ENCODE measurements at regions not wholly inside any gene's neighbourhood (a gene's known extent, or its start where the extent isn't known, plus 50 kb on each side); places are given as distances from the start of the nearest gene placed in this dataset.
"Not testable (repeated sequence)": the region's sequence is repeated elsewhere in the genome, so short reads cannot be mapped to it uniquely, and the experiment has no call there.

DNA sequence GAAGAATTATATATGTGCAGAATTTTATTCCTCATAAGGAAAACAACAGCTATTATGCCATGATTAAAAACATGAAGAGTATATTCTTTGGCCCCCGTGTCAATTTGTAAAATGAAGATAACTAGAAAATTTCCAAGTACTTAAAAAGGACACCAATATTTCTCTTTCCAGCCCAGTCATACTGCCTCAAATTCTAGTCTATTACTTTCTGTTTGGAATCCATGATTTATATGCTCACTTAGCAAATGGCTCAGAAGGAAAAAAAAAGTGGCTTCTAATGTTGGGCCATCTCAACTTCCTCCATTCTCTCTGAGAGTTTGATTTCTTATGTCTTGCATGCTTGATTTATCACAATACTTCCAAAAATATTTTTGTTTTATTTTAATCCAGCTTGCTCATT, 1431.1 kb downstream of the AMY1C start:
- intact Hi-C loops (cut with DNase I), result no loop called here
- no peak for DNase-seq (ENCODE audit: low spot score)

DNA sequence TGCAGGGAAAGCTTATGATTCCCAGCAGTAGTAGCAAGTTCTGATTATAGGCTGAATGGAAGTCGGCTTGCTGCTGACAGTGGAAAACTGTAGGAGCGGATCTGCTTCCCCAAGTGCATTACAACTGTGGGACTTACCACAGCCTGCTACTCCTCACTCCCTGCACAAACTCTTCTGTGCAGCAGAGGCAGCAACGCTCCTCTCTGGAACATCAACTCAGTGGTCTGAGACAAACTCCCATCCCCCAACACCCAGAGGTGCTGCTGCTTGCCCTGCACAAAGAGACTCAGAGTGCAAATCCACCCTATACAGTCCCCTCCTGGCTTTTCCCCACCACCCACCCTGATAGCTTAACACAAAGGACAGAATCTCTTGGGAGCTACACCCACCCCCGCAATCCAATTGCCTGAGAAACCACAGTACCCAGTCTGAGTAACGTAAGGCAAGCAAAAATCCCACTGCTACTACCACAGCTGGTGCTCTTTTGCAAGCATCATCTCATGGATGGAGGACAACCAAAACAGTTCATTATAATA, 1455.2 kb downstream of the AMY1C start:
- intact Hi-C loops (cut with DNase I), result no loop called here
- DNase-seq (ENCODE audit: low spot score), result no peak

DNA sequence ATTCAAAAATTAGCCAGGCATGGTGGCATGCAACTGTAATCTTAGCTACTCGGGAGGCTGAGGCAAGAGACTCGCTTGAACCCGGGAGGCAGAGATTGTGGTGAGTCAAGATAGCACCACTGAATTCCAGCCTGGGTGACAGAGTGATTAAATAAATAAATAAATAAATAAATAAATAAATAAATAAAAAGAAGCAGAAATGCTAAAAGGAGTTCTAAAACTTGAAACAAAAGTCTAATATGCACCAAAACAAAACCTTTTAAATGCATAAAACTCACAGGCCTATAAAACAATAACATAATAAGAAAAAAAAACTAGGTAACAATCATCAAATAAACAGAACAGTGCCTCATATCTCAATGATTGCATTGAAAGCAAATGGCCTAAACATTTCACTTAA, 1458.9 kb downstream of the AMY1C start:
- DNase-seq (ENCODE audit: low spot score), result no peak
- intact Hi-C loops (cut with DNase I), result no loop called here

DNA sequence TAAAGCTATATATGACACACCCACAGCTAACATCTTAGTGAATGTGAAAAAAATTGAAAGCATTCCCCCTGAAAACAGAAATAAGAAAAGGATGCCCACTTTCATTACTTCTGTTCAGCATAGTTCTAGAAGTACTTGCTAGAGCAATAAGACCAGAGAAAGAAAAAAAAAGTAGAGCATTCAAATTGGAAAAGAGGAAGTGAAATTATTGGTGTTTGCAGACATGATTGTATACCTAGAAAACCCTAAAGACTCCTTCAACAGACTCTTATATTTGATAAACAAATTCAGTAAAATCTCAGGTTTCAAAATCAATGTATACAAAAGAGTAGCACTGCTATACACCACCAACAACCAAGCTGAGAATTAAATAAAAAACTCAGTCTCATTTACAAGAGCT, 1461.0 kb downstream of the AMY1C start:
- intact Hi-C loops (cut with DNase I), result no loop called here
- no peak for DNase-seq (ENCODE audit: low spot score)

DNA sequence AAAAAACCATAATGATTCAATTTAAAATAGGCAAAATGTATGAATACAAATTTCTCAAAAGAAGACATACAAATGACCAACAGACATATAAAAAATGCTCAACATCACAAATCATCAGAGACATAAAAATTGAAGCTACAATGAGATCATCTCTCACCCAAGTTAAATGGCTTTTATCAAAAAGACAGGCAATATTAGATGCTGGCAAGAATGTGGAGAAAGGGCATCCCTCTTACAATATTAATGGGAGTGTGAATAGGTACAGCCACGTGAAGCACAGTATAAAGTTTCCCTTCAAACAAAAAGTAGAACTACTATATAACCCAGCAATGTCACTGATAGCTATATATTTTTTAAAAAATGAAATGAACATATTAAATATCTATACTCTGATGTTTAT, 1481.7 kb downstream of the AMY1C start:
- DNase-seq (ENCODE audit: low spot score), result no peak
- intact Hi-C loops (cut with DNase I), result no loop called here

DNA sequence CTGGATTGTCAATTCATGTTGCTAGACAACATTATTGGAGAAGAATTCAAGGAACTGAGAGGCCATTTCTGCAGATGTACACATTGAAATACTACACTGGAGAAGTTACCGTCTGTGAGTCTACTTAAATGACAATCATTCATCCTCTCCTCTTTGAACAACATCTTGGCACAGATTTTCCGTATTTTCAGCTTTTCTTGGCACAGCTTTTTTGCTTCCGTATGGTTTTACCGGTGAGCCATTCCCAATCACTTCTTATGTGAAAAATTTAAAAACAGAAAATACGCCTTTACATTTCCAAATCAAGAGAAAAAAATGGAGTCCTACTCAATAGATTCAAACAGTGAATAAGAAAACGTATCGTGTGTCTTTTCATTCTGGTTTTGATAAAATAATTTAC, 1493.7 kb downstream of the AMY1C start:
- DNase-seq (ENCODE audit: low spot score), result no peak
- intact Hi-C loops (cut with DNase I), result no loop called here

DNA sequence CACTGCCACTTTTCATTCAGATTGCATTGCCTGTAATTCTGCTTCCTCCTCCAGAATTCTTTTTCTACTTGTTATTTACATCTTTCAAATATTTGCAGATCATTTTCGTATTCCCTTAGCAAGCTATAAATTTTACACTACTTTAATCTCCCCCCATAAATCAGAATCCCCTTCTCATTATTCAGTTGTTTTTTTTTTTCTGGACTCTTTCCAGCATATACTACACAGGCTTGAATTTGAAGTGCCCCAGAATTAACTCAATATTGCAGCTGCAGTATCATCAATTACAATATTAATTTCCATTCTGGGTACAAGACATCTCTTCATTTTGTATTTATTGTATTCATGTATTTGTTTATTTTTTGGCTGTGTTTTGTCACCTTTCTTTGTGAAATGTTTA, 1494.3 kb downstream of the AMY1C start:
- DNase-seq (ENCODE audit: low spot score), result no peak
- intact Hi-C loops (cut with DNase I), result no loop called here

DNA sequence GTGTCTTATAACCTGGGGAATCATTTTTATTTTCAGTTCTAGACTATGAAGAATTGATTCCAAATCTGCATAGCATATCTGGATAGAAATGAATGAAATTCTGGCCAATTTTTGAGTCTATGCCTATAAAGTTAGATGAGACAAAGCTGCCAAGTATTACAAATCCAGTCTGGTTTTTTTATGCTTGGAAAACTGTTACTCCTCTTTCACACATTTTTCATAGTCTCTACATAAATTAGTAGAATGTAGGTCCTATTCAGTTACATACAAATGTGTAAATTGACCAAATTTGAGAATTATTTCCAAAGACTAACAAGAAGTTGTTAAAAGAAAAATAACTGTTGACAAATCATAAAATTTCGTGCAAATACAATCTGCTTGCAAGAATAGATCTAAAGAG, 1505.2 kb downstream of the AMY1C start:
- DNase-seq (ENCODE audit: low spot score), result no peak
- intact Hi-C loops (cut with DNase I), result no loop called here

DNA sequence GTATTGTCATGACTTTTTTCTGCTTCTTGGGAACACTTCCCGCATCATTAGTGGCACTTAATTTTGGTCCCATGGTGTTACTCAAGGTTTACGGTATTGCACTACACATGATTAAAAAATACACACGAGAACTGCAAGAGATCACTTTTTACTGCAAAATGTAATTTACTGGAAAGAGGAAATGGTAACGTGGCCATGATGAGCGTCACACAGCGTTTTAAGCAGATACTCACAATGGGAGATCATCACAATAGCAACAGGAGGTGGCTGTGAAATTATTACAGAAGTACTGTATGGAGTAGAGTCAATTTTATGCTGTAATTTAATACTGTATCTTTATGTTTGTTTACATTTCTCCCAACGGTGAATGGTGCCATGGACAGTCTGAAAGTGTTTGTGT, 1510.3 kb downstream of the AMY1C start:
- DNase-seq (ENCODE audit: low spot score), result no peak
- intact Hi-C loops (cut with DNase I), result no loop called here

DNA sequence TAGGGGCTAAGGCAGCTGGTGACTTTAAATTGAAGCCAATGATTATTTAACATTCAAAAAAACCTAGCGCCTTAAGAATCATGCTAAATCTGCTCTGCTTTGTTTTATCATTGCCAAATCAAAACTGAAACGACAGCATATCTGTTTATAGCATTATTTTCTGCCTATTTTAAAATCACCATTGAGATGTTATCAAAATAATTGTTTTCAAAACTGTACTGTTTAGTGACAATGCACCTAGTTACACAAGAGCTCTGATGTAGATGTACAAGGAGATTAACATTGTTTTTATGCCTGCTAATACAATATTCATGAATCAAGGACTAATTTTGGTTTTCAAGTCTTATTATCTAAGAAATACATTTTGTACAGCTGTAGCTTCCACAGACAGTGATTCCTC, 1521.3 kb downstream of the AMY1C start:
- DNase-seq (ENCODE audit: low spot score), result no peak
- intact Hi-C loops (cut with DNase I), result no loop called here

DNA sequence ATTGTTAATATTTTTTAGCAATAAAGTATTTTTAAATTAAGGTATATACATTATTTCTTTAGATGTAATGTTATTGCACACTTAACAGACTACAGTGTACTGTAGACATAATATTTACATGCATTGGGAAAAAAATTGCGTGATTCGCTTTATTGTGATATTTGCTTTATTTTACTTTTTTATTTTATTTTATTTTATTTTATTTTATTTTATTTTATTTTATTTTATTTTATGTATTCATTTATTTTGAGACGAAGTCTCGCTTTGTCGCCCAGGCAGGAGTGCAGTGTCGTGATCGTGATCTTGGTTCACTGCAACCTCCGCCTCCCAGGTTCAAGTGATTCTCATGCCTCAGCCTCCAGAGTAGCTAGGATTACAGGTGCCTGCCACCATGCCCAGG, 1522.7 kb downstream of the AMY1C start:
- intact Hi-C loops (cut with DNase I), result not testable (repeated sequence)

DNA sequence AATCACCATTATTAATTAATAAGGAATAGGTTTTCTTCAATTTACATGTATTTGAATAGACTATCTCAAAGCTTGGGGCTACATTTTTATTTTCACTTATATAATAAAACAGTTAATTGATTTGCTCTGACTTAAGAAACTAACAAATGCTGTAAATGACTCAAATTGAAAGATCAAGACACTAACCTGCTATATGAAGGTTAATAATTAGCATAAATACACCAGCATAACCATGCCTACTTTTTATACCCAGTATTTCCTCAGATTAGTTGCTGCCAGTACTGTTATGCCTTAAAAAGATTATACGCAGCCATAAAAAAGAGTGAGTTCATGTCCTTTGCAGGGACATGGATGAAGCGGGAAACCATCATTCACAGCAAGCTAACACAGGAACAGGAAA, 1545.1 kb downstream of the AMY1C start:
- no peak for DNase-seq (ENCODE audit: low spot score)
- intact Hi-C loops (cut with DNase I), result no loop called here

More for the DNA sequence above, 1522.7 kb downstream of the AMY1C start:
- DNase-seq (ENCODE audit: low spot score), result not testable (repeated sequence)

DNA sequence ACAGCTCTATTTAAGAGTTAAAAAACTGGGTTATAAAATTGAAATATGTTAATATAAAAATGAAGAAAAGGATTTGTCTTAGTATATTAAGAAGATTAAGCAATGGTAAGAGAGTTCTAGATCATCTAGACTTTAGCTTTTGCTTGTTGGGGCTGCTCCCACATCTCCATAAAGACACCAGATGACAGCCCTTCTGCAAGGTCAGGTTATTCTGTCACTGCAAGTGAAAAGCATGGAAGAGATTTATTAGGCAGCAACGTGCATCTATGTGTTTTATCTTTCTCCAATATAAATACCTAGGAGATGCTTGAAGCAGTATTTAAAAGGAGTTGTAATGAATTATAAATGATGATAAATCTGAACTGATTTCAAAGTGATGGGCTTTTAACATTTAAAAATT, 1560.4 kb downstream of the AMY1C start:
- DNase-seq (ENCODE audit: low spot score), result no peak
- intact Hi-C loops (cut with DNase I), result no loop called here

DNA sequence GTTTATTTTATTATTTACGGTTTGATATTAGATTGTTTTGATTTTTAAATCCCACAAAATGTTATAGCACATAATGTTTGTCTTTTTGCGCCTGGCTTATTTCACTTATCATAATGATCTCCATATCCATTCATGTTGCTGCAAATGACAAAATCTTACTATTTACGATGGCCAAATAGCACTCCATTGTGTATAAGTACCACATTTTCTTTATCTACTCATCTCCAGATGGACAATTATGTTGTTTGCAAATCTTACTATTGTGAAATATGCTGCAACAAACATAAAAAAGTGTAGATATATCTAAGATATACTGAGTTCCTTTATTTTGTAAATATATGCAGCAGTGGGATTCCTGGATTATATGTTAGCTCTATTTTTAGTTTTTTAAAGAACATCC, 1568.3 kb downstream of the AMY1C start:
- no peak for DNase-seq (ENCODE audit: low spot score)
- intact Hi-C loops (cut with DNase I), result no loop called here

DNA sequence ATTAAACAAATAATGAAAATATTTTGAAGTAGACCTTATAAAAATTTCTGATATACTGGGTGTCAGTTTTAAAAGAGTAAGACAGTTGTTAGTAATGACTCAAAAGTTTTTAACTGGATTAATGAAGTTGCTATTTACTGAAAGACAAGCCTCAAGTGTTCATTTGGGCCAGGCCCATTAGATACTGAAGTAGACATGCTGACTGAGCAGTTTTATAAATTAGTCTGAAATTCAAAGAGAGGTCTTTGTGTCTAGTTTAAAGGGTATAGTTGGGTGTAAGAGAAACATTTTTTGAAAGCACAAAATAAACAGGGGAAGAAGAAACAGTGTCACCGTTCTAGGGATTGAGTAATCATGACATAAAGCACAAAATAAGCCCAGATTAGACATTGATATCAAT, 1577.2 kb downstream of the AMY1C start:
- intact Hi-C loops (cut with DNase I), result no loop called here
- DNase-seq (ENCODE audit: low spot score), result no peak

DNA sequence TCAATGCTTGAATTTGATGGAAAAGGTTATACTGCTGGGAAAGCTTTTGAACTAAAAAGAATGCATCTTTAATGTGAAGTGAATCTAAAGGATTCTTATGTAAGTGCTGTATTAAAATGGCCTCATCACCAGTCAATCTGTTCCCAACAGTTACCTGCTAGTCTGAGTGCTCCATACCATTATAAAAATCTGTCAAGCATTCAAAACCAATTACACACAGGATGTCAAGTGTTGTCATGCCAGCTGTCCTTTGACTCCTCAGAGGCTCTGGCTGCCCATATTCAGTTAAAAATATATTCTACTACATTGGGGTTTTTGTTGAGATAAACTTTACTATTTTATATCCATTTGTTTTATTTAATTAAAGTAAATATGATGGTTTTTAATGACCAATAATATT, 1587.7 kb downstream of the AMY1C start:
- intact Hi-C loops (cut with DNase I), result no loop called here

DNA sequence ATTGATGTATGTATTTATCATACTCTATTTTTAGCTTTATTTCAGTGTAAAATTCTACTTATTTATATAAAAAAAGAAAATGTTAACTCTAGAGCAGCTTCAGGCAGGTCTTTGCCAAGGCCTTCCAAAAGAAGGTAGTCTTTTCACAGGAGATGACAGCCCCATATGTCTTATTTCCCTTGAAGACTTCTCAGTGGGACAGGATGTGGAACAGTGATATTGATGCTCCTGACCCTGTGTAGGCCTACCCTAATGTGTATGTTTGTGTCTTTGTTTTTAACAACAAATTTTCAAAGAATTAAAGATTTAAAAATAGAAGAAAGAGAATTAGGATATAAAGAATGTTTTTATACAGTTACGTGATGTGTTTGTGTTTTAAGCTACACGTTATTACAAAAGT, 1593.6 kb downstream of the AMY1C start:
- no peak for DNase-seq (ENCODE audit: low spot score)
- intact Hi-C loops (cut with DNase I), result no loop called here

More for the DNA sequence above, 1587.7 kb downstream of the AMY1C start:
- no peak for DNase-seq (ENCODE audit: low spot score)

DNA sequence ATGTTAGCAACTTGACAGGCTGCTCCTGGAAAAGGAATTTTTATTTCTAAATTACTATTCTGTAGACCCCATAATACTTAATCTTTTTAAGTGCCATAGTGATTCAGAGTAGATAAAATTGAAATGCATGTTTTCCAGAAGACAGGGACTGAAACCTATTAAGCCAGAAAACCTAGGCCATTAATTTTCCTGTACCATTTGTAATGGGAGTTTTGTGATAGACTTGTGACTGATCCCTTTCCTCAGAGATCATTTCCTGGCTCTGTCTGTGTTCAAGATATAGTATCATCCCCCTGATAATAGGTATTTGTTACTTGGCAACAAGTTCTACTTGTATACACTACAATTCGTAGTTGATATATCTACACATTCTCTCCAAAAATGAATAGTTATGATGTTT, 1609.8 kb downstream of the AMY1C start:
- DNase-seq (ENCODE audit: low spot score), result no peak
- intact Hi-C loops (cut with DNase I), result no loop called here

DNA sequence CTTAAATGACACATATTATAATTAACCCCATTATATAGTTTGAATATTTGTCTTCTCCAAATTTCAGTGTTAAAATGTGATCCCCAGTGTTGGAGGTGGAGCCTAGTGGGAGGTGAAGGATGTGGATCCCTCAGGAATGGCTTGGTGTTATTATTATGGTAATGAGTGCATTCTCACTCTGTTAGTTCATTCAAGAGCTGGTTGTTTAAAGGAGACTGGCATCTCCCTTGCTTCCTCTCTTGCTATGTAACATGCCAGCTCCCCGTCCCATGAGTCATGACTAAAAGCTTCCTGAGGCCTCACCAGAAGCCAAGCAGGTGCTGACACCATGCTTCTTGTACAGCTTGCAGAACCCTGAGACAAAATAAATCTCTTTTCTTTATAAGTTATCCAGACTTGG, 1612.7 kb downstream of the AMY1C start:
- DNase-seq (ENCODE audit: low spot score), result no peak
- intact Hi-C loops (cut with DNase I), result no loop called here

DNA sequence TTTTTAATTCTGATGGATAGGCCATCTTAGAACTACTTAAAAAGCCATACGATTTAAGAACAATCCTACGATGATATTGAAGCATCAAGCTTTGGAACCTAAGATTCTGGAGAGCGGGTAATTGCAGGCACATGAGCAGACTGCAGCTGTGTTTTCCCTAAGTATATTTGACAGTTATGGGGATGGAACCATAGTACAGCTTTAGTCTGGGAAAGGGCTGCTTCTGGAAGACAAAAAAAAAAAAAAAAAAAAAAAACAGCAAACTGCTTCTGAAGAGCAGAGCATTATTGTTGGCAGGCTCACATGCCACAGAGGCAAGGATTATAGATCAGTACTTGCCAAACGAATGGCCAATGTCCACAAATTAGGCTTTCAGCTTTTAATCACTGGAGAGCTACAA, 1618.7 kb downstream of the AMY1C start:
- DNase-seq (ENCODE audit: low spot score), result no peak
- intact Hi-C loops (cut with DNase I), result no loop called here

DNA sequence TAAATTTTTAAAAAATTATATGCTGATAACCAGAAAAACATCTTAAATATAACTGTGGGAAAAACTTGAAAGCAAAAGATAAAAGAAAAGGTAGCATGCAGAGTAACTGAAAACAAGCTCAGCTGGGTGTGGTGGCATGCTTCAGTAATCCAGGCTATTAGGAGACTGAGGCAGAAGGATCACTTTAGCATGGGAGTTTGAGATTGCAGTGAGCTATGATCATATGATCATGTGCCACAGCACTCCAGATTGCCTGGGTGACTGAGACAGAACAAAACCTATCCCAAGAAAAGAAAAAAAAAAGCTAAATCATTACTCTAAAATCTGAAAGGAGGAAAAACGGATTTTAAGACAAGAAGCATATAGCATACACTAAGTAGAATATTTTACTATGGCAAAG, 1624.0 kb downstream of the AMY1C start:
- intact Hi-C loops (cut with DNase I), result no loop called here
- DNase-seq (ENCODE audit: low spot score), result no peak

DNA sequence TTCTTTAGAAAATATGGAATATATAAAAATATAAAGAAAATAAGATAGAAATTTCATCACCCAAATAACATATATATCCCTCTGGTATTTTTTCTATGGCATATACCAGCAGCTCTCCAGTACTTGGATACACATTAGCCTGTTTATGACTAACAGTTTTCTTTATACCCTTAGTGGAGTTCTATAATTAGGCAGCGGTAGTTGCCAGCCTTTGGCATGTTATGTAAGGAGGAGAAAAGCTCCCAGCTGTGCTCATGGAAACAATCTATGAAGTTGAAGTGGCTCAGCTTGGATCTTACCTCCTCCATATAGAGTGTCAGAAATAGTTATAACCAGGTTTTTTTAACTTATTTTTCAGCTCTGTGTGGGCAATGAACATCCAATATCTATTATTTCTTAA, 1636.8 kb downstream of the AMY1C start:
- intact Hi-C loops (cut with DNase I), result no loop called here

DNA sequence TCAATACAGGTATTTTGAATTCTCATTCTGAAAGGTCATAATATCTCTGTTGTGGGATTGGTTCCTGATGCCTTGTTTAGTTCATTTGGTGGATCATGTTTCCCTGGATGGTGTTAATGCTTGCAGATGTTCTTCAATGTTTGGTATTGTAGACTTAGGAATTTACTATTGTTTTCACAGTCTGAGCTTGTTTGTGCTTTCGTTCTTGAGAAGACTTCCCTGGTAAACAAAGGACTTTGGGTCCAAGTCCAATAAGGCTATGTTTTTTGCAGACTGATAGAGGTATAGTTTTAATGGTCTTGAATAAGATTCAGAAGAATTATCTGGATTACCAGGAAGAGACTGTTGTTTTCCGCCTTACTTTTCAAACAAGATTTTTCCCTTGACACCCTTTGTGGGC, 1646.3 kb downstream of the AMY1C start:
- intact Hi-C loops (cut with DNase I), result no loop called here

More for the DNA sequence above, 1636.8 kb downstream of the AMY1C start:
- DNase-seq (ENCODE audit: low spot score), result no peak

More for the DNA sequence above, 1646.3 kb downstream of the AMY1C start:
- DNase-seq (ENCODE audit: low spot score), result no peak

Data from cardiac septum (tissue), 1 donor.